NB4 (cell line): ENCODE measurements at regions not wholly inside any gene's neighbourhood (a gene's known extent, or its start where the extent isn't known, plus 50 kb on each side); places are given as distances from the start of the nearest gene placed in this dataset.

ENCODE experiments used
- DNase-seq: peaks from one replicate; pipeline ENCODE4 v3.0.0; 2010; ENCODE audit warnings: low read depth
- H3K4me3 ChIP-seq: one replicate; pipeline ENCODE4 v1.5.1; 2011; ENCODE audit warnings: mild to moderate bottlenecking, low read depth, low read length, moderate library complexity
- CTCF ChIP-seq: IDR thresholded peaks from one replicate; pipeline ENCODE4 v1.5.1; 2012; ENCODE audit warnings: low read depth, low read length
- MAX ChIP-seq: IDR thresholded peaks from 2 replicates; pipeline ENCODE4 v1.6.1; 2011; ENCODE audit warnings: low read depth, low read length
- MYC ChIP-seq: IDR thresholded peaks from 2 replicates; pipeline ENCODE4 v1.6.1; 2011; ENCODE audit warnings: low read depth, low read length
- POLR2A ChIP-seq: IDR thresholded peaks from 2 replicates; pipeline ENCODE4 v1.6.1; 2011; ENCODE audit warnings: mild to moderate bottlenecking; ENCODE audit not compliant: insufficient read length; ENCODE audit errors: extremely low read depth

- DNase-seq, result no peak
- no peak for TF ChIP-seq POLR2A
- no peak for TF ChIP-seq CTCF
- TF ChIP-seq MAX, result no peak
- TF ChIP-seq MYC, result no peak
- no peak overlapping the region for H3K4me3 ChIP-seq
Observed at GRCh38 chr7:23963461-23964165, 253.6 kb downstream of the STK31 start.

GRCh38 chr7:23964715-23965114, 254.7 kb downstream of the STK31 start:
- H3K4me3 ChIP-seq, result no peak overlapping the region
- TF ChIP-seq MYC (no peak), POLR2A (no peak), CTCF (no peak), MAX (no peak)
- no peak for DNase-seq

GRCh38 chr7:23965296-23965695, 255.3 kb downstream of the STK31 start:
- H3K4me3 ChIP-seq, result no peak overlapping the region
- TF ChIP-seq CTCF, result no peak
- no peak for TF ChIP-seq MAX
- TF ChIP-seq MYC, result no peak
- TF ChIP-seq POLR2A, result no peak
- no peak for DNase-seq

GRCh38 chr7:23966941-23967340, 256.9 kb downstream of the STK31 start:
- TF ChIP-seq MAX (no peak), CTCF (no peak), MYC (no peak), POLR2A (no peak)
- no peak for DNase-seq

GRCh38 chr7:23967949-23968599, 258.1 kb downstream of the STK31 start:
- no peak for TF ChIP-seq MAX
- no peak for TF ChIP-seq POLR2A
- no peak for TF ChIP-seq CTCF
- no peak for TF ChIP-seq MYC
- no peak for DNase-seq
- H3K4me3 ChIP-seq, result no peak overlapping the region

More at GRCh38 chr7:23966941-23967340, 256.9 kb downstream of the STK31 start:
- H3K4me3 ChIP-seq, result no peak overlapping the region
